ENCODE measurements at regions not wholly inside any gene's neighbourhood (a gene's known extent, or its start where the extent isn't known, plus 50 kb on each side); places are given as distances from the start of the nearest gene placed in this dataset.

- TF ChIP-seq POLR2AphosphoS5 (IDR thresholded peaks at IDR 0.05; ENCODE audit: low read depth) (no peak), REST (IDR thresholded peaks at IDR 0.05; ENCODE audit: insufficient replicate concordance, low read depth) (no peak)
- TF ChIP-seq, protein P1, sequence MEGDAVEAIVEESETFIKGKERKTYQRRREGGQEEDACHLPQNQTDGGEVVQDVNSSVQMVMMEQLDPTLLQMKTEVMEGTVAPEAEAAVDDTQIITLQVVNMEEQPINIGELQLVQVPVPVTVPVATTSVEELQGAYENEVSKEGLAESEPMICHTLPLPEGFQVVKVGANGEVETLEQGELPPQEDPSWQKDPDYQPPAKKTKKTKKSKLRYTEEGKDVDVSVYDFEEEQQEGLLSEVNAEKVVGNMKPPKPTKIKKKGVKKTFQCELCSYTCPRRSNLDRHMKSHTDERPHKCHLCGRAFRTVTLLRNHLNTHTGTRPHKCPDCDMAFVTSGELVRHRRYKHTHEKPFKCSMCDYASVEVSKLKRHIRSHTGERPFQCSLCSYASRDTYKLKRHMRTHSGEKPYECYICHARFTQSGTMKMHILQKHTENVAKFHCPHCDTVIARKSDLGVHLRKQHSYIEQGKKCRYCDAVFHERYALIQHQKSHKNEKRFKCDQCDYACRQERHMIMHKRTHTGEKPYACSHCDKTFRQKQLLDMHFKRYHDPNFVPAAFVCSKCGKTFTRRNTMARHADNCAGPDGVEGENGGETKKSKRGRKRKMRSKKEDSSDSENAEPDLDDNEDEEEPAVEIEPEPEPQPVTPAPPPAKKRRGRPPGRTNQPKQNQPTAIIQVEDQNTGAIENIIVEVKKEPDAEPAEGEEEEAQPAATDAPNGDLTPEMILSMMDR (IDR thresholded peaks at IDR 0.05; ENCODE audit: insufficient read depth, low read length), result no peak
These were observed 198.7 kb downstream of the KCNJ2 start for GRCh38 chr17:70368011-70368410.

Measured in HL-60 (cell line).